Omental fat pad (tissue), 3 donors: ENCODE measurements at regions not wholly inside any gene's neighbourhood (a gene's known extent, or its start where the extent isn't known, plus 50 kb on each side); places are given as distances from the start of the nearest gene placed in this dataset.

Experiments
- ATAC-seq: fragments of 150-250 bp; one replicate; pipeline ENCODE4 v1.9.1; 2016; ENCODE audit warnings: mild to moderate bottlenecking, moderate library complexity; ENCODE audit not compliant: low FRiP score
- DNase-seq: peaks from one replicate; pipeline ENCODE4 v3.0.0-alpha.2; 2019; ENCODE audit warnings: low spot score
- CTCF ChIP-seq, 3 donors: fragments of 450-650 bp; IDR thresholded peaks; one replicate each; pipeline ENCODE4 v1.5.1; 2016 to 2017; ENCODE audit warnings: antibody characterized with exemption in 3 of 3, mild to moderate bottlenecking in 3 of 3, moderate library complexity in 2 of 3

GRCh38 chr18:45161850-45162249 lies 453.4 kb upstream of the SLC14A2 start:
- no peak for ATAC-seq
- TF ChIP-seq CTCF (IDR thresholded peaks at IDR 0.05), result no peak
- no peak for DNase-seq

GRCh38 chr18:45163871-45164270 lies 451.4 kb upstream of the SLC14A2 start:
- DNase-seq, result no peak
- TF ChIP-seq CTCF (IDR thresholded peaks at IDR 0.05), result no peak
- no peak for ATAC-seq

GRCh38 chr18:45164551-45164950 lies 450.7 kb upstream of the SLC14A2 start:
- TF ChIP-seq CTCF (IDR thresholded peaks at IDR 0.05), result no peak
- DNase-seq (no peak), ATAC-seq (no peak)

GRCh38 chr18:45165176-45165713 lies 450.0 kb upstream of the SLC14A2 start:
- ATAC-seq (no peak), DNase-seq (no peak)
- no peak for TF ChIP-seq CTCF (IDR thresholded peaks at IDR 0.05)

GRCh38 chr18:45165871-45166270 lies 449.4 kb upstream of the SLC14A2 start:
- ATAC-seq (no peak), DNase-seq (no peak)
- no peak for TF ChIP-seq CTCF (IDR thresholded peaks at IDR 0.05)

GRCh38 chr18:45166341-45166835 lies 448.9 kb upstream of the SLC14A2 start:
- DNase-seq (no peak), ATAC-seq (no peak)
- no peak for TF ChIP-seq CTCF (IDR thresholded peaks at IDR 0.05)

GRCh38 chr18:45166836-45167551 lies 448.3 kb upstream of the SLC14A2 start:
- DNase-seq, result no peak
- no peak for ATAC-seq
- no peak for TF ChIP-seq CTCF (IDR thresholded peaks at IDR 0.05)
